Urothelium cell line (cell line): ENCODE measurements at regions not wholly inside any gene's neighbourhood (a gene's known extent, or its start where the extent isn't known, plus 50 kb on each side); places are given as distances from the start of the nearest gene placed in this dataset.

Experiments
- DNase-seq: peaks from one replicate; pipeline ENCODE4 v3.0.0; 2011; ENCODE audit warnings: low spot score, mixed read lengths
- FAIRE-seq: peaks from 2 replicates; lab custom pipeline; 2011; peaks lifted over from hg19 to GRCh38; lab: Jason Lieb, UNC

GRCh38 chr10:107924458-107924857 is 760.0 kb upstream of the SORCS1 start:
- FAIRE-seq (no peak), DNase-seq (no peak)

- DNase-seq (no peak), FAIRE-seq (no peak)
Measured at GRCh38 chr10:107919626-107920235, 755.2 kb upstream of the SORCS1 start.

- FAIRE-seq (no peak), DNase-seq (no peak)
Measured at GRCh38 chr10:107918171-107918570, 753.7 kb upstream of the SORCS1 start.

- peak; percentile 44 for FAIRE-seq
Measured at GRCh38 chr10:107915215-107915610, 750.7 kb upstream of the SORCS1 start.

GRCh38 chr10:107914450-107915214 is 750.1 kb upstream of the SORCS1 start:
- DNase-seq: peak; percentile 54
- no peak for FAIRE-seq

More at GRCh38 chr10:107915215-107915610, 750.7 kb upstream of the SORCS1 start:
- DNase-seq: peak; percentile 38

- no peak for FAIRE-seq
- no peak for DNase-seq
Measured at GRCh38 chr10:107913317-107914294, 749.1 kb upstream of the SORCS1 start.

GRCh38 chr10:107901076-107901475 is 736.6 kb upstream of the SORCS1 start:
- no peak for DNase-seq
- FAIRE-seq: no peak

GRCh38 chr10:107900131-107900530 is 735.6 kb upstream of the SORCS1 start:
- DNase-seq (no peak), FAIRE-seq (no peak)

- DNase-seq: no peak
- no peak for FAIRE-seq
Measured at GRCh38 chr10:107899502-107900062, 735.1 kb upstream of the SORCS1 start.

- DNase-seq (no peak), FAIRE-seq (no peak)
Measured at GRCh38 chr10:107899075-107899474, 734.6 kb upstream of the SORCS1 start.

GRCh38 chr10:107898392-107898791 is 733.9 kb upstream of the SORCS1 start:
- FAIRE-seq: no peak
- DNase-seq: no peak

- DNase-seq: no peak
- no peak for FAIRE-seq
Measured at GRCh38 chr10:107894516-107894915, 730.0 kb upstream of the SORCS1 start.

- no peak for DNase-seq
- no peak for FAIRE-seq
Measured at GRCh38 chr10:107889105-107889504, 724.6 kb upstream of the SORCS1 start.

GRCh38 chr10:107880185-107880584 is 715.7 kb upstream of the SORCS1 start:
- FAIRE-seq (no peak), DNase-seq (no peak)

- FAIRE-seq: no peak
Measured at GRCh38 chr10:107873007-107873406, 708.5 kb upstream of the SORCS1 start.

GRCh38 chr10:107865691-107866090 is 701.2 kb upstream of the SORCS1 start:
- FAIRE-seq: no peak
- DNase-seq: no peak

More at GRCh38 chr10:107873007-107873406, 708.5 kb upstream of the SORCS1 start:
- DNase-seq: no peak

GRCh38 chr10:107859065-107859464 is 694.6 kb upstream of the SORCS1 start:
- FAIRE-seq (no peak), DNase-seq (no peak)

- no peak for FAIRE-seq
- DNase-seq: no peak
Measured at GRCh38 chr10:107856047-107856315, 691.5 kb upstream of the SORCS1 start.

GRCh38 chr10:107855301-107856046 is 691.0 kb upstream of the SORCS1 start:
- FAIRE-seq: no peak
- DNase-seq: no peak

- no peak for FAIRE-seq
- DNase-seq: no peak
Measured at GRCh38 chr10:107848726-107849360, 684.3 kb upstream of the SORCS1 start.
